Type B pancreatic cell (in vitro differentiated cells): ENCODE measurements at regions not wholly inside any gene's neighbourhood (a gene's known extent, or its start where the extent isn't known, plus 50 kb on each side); places are given as distances from the start of the nearest gene placed in this dataset.

Experiments
- DNase-seq: peaks from one replicate; pipeline ENCODE4 v3.0.0; 2021; ENCODE audit warnings: mixed read lengths; ENCODE audit not compliant: unreplicated experiment; ENCODE audit errors: extremely low spot score
- H3K27ac Mint-ChIP-seq: 2 replicates; pipeline ENCODE4 v1.8.0; 2021; ENCODE audit warnings: mild to moderate bottlenecking, mixed read lengths
- H3K27me3 Mint-ChIP-seq: 2 replicates; pipeline ENCODE4 v1.8.0; 2021; ENCODE audit warnings: mixed read lengths
- H3K36me3 Mint-ChIP-seq: 2 replicates; pipeline ENCODE4 v1.8.0; 2021; ENCODE audit warnings: mixed read lengths
- H3K4me1 Mint-ChIP-seq: one replicate; pipeline ENCODE4 v1.8.0; 2021; ENCODE audit warnings: mixed read lengths; ENCODE audit not compliant: unreplicated experiment
- H3K4me3 Mint-ChIP-seq: 2 replicates; pipeline ENCODE4 v1.8.0; 2021; ENCODE audit warnings: mild to moderate bottlenecking, mixed read lengths
- H3K9me3 Mint-ChIP-seq: 2 replicates; pipeline ENCODE4 v1.8.0; 2021; ENCODE audit warnings: mixed read lengths
- CTCF ChIP-seq: fragments of 200-600 bp; sonication (generic); conservative IDR thresholded peaks from 2 replicates; pipeline ENCODE4 v1.5.0; 2021; ENCODE audit warnings: antibody characterized with exemption, mild to moderate bottlenecking

DNA sequence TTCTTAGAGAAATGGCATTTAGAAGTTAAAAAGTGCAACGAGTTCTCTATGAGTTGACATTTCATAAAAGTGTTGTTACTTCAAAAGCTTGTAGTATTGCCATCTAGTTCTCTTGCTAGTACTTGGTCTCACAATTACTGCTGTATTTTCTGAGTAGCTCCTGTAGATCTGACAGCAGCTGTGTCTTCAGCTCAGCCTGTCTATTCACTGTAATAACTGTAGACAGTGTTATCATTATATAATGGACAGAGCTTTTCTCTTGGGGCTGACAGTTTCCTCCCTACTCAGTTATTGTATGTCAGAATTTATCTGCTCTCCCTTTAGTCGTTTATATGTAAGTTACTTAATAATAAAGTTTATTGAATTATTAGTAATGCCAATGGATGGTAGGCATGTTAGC, 388.7 kb upstream of the VSTM2A start:
- no peaks in the 10 kb centered on the region for H3K9me3 Mint-ChIP-seq
- DNase-seq, result no peak
- H3K27me3 Mint-ChIP-seq, result no peaks in the 10 kb centered on the region
- no peak overlapping the region for H3K4me3 Mint-ChIP-seq
- H3K27ac Mint-ChIP-seq, result no peak overlapping the region
- no peaks in the 10 kb centered on the region for H3K4me1 Mint-ChIP-seq
- no peak for TF ChIP-seq CTCF
- no peaks in the 10 kb centered on the region for H3K36me3 Mint-ChIP-seq

DNA sequence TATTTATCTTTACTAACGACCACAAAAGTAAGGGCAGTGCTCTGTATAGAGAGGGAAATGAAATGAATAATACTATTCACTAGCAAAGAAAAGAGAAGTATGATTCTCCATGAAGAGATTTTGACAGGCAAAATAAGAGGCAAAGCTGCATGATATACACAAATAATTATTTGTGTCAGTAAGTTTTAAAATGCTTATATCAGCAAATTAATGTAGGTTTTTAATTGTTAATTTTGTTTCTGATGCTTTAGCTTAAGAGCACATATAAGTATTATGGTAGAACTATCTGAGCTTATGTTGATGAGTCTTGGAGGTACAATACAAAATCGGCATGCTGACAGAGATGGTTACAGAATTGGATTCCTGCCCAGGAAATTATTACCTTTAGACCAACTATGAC, 383.1 kb upstream of the VSTM2A start:
- no peaks in the 10 kb centered on the region for H3K27me3 Mint-ChIP-seq
- H3K4me1 Mint-ChIP-seq, result no peaks in the 10 kb centered on the region
- no peak overlapping the region for H3K4me3 Mint-ChIP-seq
- DNase-seq, result no peak
- H3K9me3 Mint-ChIP-seq, result no peaks in the 10 kb centered on the region
- no peaks in the 10 kb centered on the region for H3K36me3 Mint-ChIP-seq
- no peak for TF ChIP-seq CTCF
- H3K27ac Mint-ChIP-seq, result no peak overlapping the region

- Mint-ChIP-seq H3K4me3 (no peak overlapping the region), H3K27me3 (no peaks in the 10 kb centered on the region), H3K27ac (no peak overlapping the region)
Measured at GRCh38 chr7:54161621-54162020, 380.6 kb upstream of the VSTM2A start.

GRCh38 chr7:54166419-54166818, 375.8 kb upstream of the VSTM2A start:
- H3K4me1 Mint-ChIP-seq, result no peaks in the 10 kb centered on the region
- H3K27me3 Mint-ChIP-seq, result no peaks in the 10 kb centered on the region
- H3K27ac Mint-ChIP-seq, result no peak overlapping the region
- no peaks in the 10 kb centered on the region for H3K36me3 Mint-ChIP-seq
- no peak overlapping the region for H3K4me3 Mint-ChIP-seq
- no peaks in the 10 kb centered on the region for H3K9me3 Mint-ChIP-seq
- no peak for DNase-seq
- no peak for TF ChIP-seq CTCF

More at GRCh38 chr7:54161621-54162020, 380.6 kb upstream of the VSTM2A start:
- no peaks in the 10 kb centered on the region for H3K4me1 Mint-ChIP-seq
- H3K36me3 Mint-ChIP-seq, result no peaks in the 10 kb centered on the region
- H3K9me3 Mint-ChIP-seq, result no peaks in the 10 kb centered on the region
- no peak for TF ChIP-seq CTCF
- DNase-seq, result no peak

DNA sequence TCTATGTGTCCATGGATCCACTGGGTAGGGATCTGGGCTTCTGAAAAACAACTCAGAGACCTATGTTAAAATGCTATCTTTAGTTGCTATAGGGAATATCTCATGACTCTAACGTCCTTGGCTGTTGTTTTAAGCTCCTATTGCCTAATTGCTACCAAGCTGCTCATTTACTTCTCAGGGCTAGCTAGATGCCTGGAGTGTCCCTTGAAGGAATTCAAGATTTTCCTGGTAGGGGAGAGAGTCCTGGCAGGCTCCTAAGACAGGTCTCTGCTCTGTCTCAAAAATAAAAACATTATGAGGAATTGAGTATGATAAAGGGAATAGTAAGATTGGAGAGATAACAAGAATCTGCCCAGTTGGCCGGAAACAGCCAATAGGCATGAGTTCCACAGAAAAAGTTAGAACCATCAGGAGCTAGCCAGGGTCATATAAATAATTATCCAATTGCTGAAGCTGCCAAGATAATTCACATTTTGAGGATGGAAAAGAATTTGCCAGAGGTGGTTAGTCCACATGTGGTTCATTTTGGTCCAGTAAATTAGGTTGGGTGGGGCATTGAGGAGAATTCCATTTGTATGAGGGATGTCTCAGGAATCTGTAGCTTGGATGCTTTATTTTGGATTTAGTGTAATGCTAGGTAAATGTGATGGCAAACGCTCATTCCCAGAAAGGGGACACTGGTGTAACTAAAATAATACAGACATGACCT, 362.7 kb upstream of the VSTM2A start:
- no peak for TF ChIP-seq CTCF
- no peak overlapping the region for H3K27ac Mint-ChIP-seq
- H3K27me3 Mint-ChIP-seq, result no peaks in the 10 kb centered on the region
- H3K4me3 Mint-ChIP-seq, result no peak overlapping the region
- H3K36me3 Mint-ChIP-seq, result no peaks in the 10 kb centered on the region
- no peaks in the 10 kb centered on the region for H3K4me1 Mint-ChIP-seq
- H3K9me3 Mint-ChIP-seq, result peaks cover 11% of the 10 kb centered on the region
- DNase-seq, result no peak
